ENCODE measurements at regions not wholly inside any gene's neighbourhood (a gene's known extent, or its start where the extent isn't known, plus 50 kb on each side); places are given as distances from the start of the nearest gene placed in this dataset.

- TF ChIP-seq RAD21 (IDR thresholded peaks at IDR 0.05; ENCODE audit: low read depth) (no peak), CTCF (IDR thresholded peaks at IDR 0.05 in 2 of 3, conservative IDR thresholded peaks at IDR 0.05 in 1 of 3; ENCODE audit: borderline replicate concordance in 1 of 3, insufficient read depth in 1 of 3, low read depth in 2 of 3, low read length in 2 of 3) (no peak), EZH2 (IDR thresholded peaks at IDR 0.05) (no peak), POLR2A (IDR thresholded peaks at IDR 0.05; ENCODE audit: borderline replicate concordance, extremely low read depth, insufficient read depth, insufficient read length) (no peak), JUND (IDR thresholded peaks at IDR 0.05) (no peak), POLR2AphosphoS5 (IDR thresholded peaks at IDR 0.05; ENCODE audit: low read depth, low read length) (no peak), SP1 (IDR thresholded peaks at IDR 0.05; ENCODE audit: low read depth) (no peak)
Measured at GRCh38 chr13:106063591-106064313, 471.7 kb downstream of the EFNB2 start.

Data from HCT116 (cell line).